HG03439 (cell line): ENCODE measurements at regions not wholly inside any gene's neighbourhood (a gene's known extent, or its start where the extent isn't known, plus 50 kb on each side); places are given as distances from the start of the nearest gene placed in this dataset.
A peak's percentile ranks its signal among the peaks of the same experiment; 100 is the strongest.

ENCODE experiments used
- ATAC-seq: cut with Tn5 transposase; IDR thresholded peaks from one replicate; pipeline ENCODE4 v1.9.1; 2021; ENCODE audit warnings: mild to moderate bottlenecking, moderate library complexity; ENCODE audit not compliant: unreplicated experiment

DNA sequence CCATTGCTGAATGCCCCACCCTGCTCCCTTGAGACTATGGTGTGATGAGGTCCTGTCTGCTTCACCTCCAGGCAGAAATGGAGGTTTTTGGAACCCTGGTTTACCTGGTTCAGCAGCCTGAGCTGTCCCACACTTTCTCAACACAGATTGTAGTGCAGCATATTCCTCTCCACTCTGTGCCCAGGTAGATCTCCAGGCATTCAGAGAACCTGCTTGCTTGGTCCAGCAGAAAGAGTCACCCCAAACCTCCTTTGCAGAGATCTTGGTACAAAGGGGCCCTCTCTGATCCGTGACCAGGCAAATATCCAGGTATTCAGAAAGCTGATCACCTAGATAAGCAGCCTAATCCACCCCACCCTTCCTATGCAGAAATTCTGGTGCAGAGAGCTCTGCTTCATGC, 1288.2 kb upstream of the CRIM1 start:
- no peak for ATAC-seq

GRCh38 chr2:35063836-35064235, 1291.7 kb upstream of the CRIM1 start:
- ATAC-seq: no peak

GRCh38 chr2:35035883-35036282, 1319.7 kb upstream of the CRIM1 start:
- no peak for ATAC-seq

DNA sequence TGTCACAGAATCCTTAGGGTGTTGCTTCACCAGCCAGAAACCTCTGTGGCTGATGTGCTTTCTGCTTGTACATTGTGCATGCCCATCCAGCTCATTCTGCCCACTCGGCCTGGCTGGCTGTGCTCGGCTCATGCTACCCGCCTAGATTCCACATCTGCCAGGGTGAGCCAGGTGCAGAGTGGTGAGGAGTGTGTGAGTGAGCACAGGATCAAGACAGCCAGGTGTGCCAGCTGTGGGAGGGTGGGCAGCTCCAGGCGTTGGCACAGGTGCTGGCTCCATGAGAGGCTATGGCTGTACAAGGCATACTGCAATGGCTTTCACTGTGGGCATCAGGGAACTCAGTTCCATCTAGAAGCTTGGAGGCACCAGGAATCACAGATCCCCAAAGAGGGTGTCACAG, 1321.8 kb upstream of the CRIM1 start:
- no peak for ATAC-seq

DNA sequence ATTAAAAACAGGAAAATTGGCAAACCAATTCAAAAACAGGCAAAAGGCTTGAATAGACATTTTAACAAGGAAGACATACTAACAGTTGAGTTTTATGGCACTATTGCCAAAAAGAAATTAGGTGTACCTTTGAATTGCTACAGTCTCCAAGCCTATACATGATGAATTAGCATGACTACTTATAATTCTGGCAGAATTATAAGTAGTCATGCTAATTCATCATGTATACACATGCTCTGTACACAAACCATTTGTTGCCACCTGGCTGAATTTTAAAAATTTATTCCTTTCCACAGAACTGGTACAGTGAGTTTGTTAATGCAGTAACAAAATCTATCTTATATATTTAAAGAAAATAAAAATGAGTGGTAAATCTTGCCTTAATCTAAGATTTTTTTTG, 1332.0 kb upstream of the CRIM1 start:
- no peak for ATAC-seq

DNA sequence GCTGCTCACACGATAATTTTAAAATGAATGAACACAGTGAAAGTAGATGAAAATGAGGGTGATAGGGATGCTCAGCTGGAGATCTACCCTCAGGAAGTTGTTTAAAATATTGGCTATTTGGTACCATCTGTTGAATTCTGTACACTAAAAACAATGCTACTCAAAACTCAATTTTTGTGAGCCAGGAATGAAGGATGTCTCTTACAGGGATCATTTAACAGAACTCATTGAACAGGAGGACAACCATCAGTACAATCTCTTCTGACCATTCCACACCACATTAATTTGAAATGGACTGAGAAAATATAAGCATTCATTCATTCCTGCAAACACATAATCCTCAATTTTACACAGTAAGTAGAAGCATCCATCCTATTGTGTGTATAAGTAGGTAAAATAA, 1355.1 kb upstream of the CRIM1 start:
- no peak for ATAC-seq

- ATAC-seq: no peak
Measured at GRCh38 chr2:34998741-34999140, 1356.8 kb upstream of the CRIM1 start.

GRCh38 chr2:34997779-34998178, 1357.8 kb upstream of the CRIM1 start:
- no peak for ATAC-seq

DNA sequence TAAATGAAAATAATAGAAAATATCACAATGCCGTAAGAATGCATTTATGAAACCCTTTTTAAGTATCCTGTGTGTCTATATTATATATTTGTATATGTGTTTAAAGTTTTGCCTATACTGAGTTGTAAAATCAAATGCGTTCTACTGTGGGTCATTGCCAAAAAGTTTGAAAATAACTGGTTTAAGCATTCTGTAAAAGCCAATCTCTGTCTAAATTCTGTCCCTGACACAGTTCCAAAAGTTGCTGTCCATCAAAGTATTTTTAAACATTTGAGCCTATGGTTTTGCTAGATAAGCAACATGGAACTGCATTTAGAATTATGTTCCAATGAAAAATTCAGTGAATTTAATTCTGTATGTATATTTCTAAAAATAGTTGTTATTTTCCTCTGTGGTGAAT, 1360.4 kb upstream of the CRIM1 start:
- ATAC-seq: no peak

GRCh38 chr2:34991508-34992274, 1363.9 kb upstream of the CRIM1 start:
- ATAC-seq: no peak

- no peak for ATAC-seq
Measured at GRCh38 chr2:34985474-34985873, 1370.1 kb upstream of the CRIM1 start.

DNA sequence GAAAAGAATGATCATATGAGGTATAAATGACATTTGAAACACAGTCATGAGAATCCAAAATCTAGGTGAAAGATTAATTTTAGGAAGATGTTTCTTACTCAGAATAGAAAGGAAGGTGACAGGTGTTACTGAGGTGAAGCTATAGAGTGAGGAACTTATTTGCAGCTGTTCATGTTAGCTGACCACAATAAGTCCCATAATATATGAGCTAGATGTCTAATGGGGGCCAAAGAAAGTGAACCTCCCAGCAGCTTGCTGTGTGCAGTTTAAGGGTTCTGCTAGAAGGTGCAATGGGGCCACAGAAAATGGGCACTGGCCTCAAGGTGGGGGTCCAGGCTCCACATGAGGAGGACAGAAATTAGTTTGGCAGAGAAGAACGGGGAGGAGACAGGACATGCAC, 1374.9 kb upstream of the CRIM1 start:
- no peak for ATAC-seq

- no peak for ATAC-seq
Measured at GRCh38 chr2:34979148-34979547, 1376.4 kb upstream of the CRIM1 start.

DNA sequence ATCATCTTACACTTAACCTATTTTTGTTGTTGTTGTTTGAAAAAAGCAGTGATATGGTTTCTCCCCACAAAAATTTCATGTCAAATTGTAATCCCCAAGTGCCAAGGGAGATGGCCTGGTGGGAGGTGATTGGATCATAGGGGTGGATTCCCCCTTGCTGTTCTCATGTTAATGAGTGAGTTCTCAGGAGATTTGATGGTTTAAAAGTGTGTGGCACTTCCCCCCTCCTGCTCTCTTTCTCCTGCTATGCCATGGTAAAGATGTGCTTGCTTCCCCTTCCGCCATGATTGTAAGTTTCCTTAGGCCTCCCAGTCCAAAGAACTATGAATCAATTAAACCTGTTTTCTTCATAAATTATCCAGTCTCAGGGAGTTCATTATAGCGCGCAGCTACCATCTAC, 1362.7 kb upstream of the FAM98A start:
- no peak for ATAC-seq

DNA sequence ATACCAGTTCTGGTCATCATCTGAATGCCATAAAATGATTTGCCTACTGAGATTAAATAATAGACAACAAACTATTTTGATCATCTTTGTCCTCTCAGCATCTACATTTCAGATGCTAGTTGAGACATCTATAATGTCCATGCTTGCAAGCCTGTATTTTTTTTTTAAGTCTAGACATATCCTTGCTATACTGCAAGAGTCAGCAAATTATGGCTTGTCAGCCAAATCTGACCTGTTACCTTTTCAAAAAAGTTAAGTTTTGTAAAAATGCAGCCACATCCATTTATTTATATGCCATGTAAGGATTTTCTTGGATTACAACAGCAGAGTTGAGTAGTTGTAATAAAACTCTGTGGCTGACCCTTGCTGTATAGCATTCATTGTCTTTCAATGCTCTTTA, 1355.7 kb upstream of the FAM98A start:
- ATAC-seq: no peak

GRCh38 chr2:34950797-34951196, 1351.7 kb upstream of the FAM98A start:
- no peak for ATAC-seq

DNA sequence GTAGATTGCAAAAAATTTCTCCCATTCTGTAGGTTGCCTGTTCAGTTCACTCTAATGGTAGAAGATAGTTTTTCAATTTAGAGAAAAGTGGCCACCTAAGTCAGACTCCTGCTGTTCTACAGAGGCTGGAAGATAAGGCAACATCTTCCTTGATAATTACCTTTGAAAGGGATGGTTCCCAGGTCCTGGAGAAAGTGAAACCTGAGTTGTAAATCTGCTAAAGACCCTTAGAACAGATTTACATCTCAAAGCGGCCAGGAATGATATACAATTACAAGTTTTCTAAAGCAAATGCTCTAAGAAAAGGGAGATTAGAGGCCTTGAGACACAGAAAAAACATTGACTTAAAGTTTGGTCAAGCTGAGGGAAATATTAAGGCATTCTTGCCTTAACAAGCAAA, 1350.2 kb upstream of the FAM98A start:
- no peak for ATAC-seq

- ATAC-seq: no peak
Measured at GRCh38 chr2:34936089-34936488, 1337.0 kb upstream of the FAM98A start.

DNA sequence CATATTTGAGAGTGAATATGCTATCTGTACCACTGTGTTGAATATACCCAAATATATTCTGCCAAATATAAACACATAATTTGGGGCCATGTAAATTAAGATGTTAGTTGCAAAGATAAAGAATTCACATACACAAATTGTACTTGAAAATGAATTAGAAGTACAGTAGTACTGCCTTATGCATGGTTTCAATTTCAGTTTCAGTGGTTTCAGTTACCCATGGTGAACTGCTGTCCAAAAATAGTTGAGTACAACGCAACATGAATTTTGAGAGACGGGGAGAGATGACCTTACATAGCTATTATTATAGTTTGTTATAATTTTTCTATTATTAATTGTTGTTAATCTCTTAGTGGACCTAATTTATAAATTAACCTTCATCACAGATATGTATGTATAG, 1313.0 kb upstream of the FAM98A start:
- peak; percentile 92 for ATAC-seq

GRCh38 chr2:34909992-34910705, 1311.0 kb upstream of the FAM98A start:
- ATAC-seq: no peak

GRCh38 chr2:34907812-34908211, 1308.7 kb upstream of the FAM98A start:
- ATAC-seq: no peak

- ATAC-seq: no peak
Measured at GRCh38 chr2:34901739-34902138, 1302.6 kb upstream of the FAM98A start.

- ATAC-seq: no peak
Measured at GRCh38 chr2:34899079-34899478, 1300.0 kb upstream of the FAM98A start.
